K562 (cell line): ENCODE measurements at regions not wholly inside any gene's neighbourhood (a gene's known extent, or its start where the extent isn't known, plus 50 kb on each side); places are given as distances from the start of the nearest gene placed in this dataset.

Experiments
- ATAC-seq: fragments of 200-7000 bp; cut with Tn5 transposase; 3 replicates; pipeline ENCODE4 v1.9.1; 2020; ENCODE audit warnings: moderate library complexity
- BruUV-seq: library from RNA; stranded (reverse); fragments of 400-500 nt; replicated peaks from 2 replicates; lab custom pipeline; 2021; lab: Mats Ljungman, UMichigan
- CTCF ChIA-PET: fragments of 300-600 bp; formaldehyde crosslinking; extraction: SDS; loops from one replicate; lab custom pipeline; 2021; ENCODE audit warnings: low intra/inter-chr PET ratio; lab: Yijun Ruan, JAX
- POLR2A ChIA-PET: fragments of 300-600, 350-650 bp; sonication (Branson Sonifier 250); formaldehyde crosslinking; extraction: SDS; loops from one replicate; lab custom pipeline; 2021; ENCODE audit warnings: antibody characterized with exemption, inconsistent platforms; lab: Yijun Ruan, JAX
- DNase-seq, 4 experiments: peaks; one replicate each; pipeline versions ENCODE4 v3.0.0 to v3.0.0-alpha.2; 2011 to 2018; ENCODE audit warnings: low spot score in 3 of 4, mixed read lengths in 3 of 4; ENCODE audit errors: extremely low read depth in 1 of 4
- FAIRE-seq: peaks from 2 replicates; lab custom pipeline; 2011; peaks lifted over from hg19 to GRCh38; lab: Jason Lieb, UNC
- H2AFZ ChIP-seq: 2 replicates; pipeline ENCODE4 v1.6.0; 2011; ENCODE audit warnings: low read depth, low read length, control low read depth, inconsistent platforms
- H3K27ac ChIP-seq: fragments of 200-600 bp; 3 replicates; pipeline ENCODE4 v1.8.0; 2011; ENCODE audit warnings: low read depth, mild to moderate bottlenecking, control low read depth, inconsistent platforms, low read length, moderate library complexity, mixed read lengths; ENCODE audit errors: extremely low read depth
- H3K27me3 ChIP-seq, 2 experiments: fragments of 300-600 bp in 1 of 2; 2 replicates in 1 of 2; 3 replicates in 1 of 2; pipeline versions ENCODE4 v1.6.0 to v1.8.0; 2011; ENCODE audit warnings: inconsistent platforms in 2 of 2, low read length in 2 of 2, mild to moderate bottlenecking in 1 of 2, mixed read lengths in 1 of 2, moderate library complexity in 1 of 2; ENCODE audit not compliant: control insufficient read depth in 2 of 2, insufficient read depth in 2 of 2
- H3K36me3 ChIP-seq: fragments of 300-600 bp; 3 replicates; pipeline ENCODE4 v1.8.0; 2011; ENCODE audit warnings: mild to moderate bottlenecking, low read length, inconsistent platforms; ENCODE audit not compliant: control insufficient read depth, insufficient read depth
- H3K4me1 ChIP-seq, 2 experiments: fragments of 200-600 bp in 1 of 2; replicated peaks in 1 of 2; 2 replicates in 1 of 2; 3 replicates in 1 of 2; pipeline versions ENCODE4 v1.5.1 to v1.8.0; 2011; ENCODE audit warnings: inconsistent platforms in 2 of 2, low read length in 2 of 2, mild to moderate bottlenecking in 1 of 2, mixed read lengths in 1 of 2, moderate library complexity in 1 of 2; ENCODE audit not compliant: control insufficient read depth in 2 of 2, insufficient read depth in 2 of 2
- H3K4me2 ChIP-seq: 2 replicates; pipeline ENCODE4 v1.6.1; 2011; ENCODE audit warnings: low read length, control low read depth, inconsistent platforms, mixed read lengths; ENCODE audit not compliant: insufficient read depth
- H3K4me3 ChIP-seq: fragments of 200-600 bp; sonication (generic), shearing (Covaris generic); 2 replicates; pipeline ENCODE4 v1.5.1; 2016; ENCODE audit warnings: control low read depth, inconsistent platforms
- H3K79me2 ChIP-seq: fragments of 200-600 bp; 3 replicates; pipeline ENCODE4 v1.8.0; 2011; ENCODE audit warnings: low read length, inconsistent platforms; ENCODE audit not compliant: control insufficient read depth, insufficient read depth
- H3K9ac ChIP-seq, 2 experiments: 2 replicates each; pipeline versions ENCODE4 v1.6.0 to v1.6.1; 2011; ENCODE audit warnings: low read depth in 2 of 2, low read length in 2 of 2, control low read depth in 1 of 2, inconsistent platforms in 1 of 2, mild to moderate bottlenecking in 1 of 2, mixed read lengths in 1 of 2; ENCODE audit not compliant: insufficient read depth in 1 of 2
- H3K9me1 ChIP-seq: one replicate; pipeline ENCODE4 v1.6.0; 2011; ENCODE audit warnings: inconsistent platforms, mild to moderate bottlenecking, low read length, moderate library complexity; ENCODE audit not compliant: control insufficient read depth, insufficient read depth
- H3K9me3 ChIP-seq: replicated peaks from 2 replicates; pipeline ENCODE4 v1.5.1; 2011; ENCODE audit warnings: low read depth, low read length, inconsistent platforms; ENCODE audit not compliant: control insufficient read depth, insufficient read depth
- H4K20me1 ChIP-seq: replicated peaks from 2 replicates; pipeline ENCODE4 v1.6.1; 2011; ENCODE audit warnings: low read length, inconsistent platforms, mixed read lengths; ENCODE audit not compliant: control insufficient read depth, insufficient read depth
- CBFA2T2 ChIP-seq: fragments of 450-650 bp; conservative IDR thresholded peaks from 2 replicates; pipeline ENCODE4 v1.6.1; 2017; ENCODE audit warnings: mild to moderate bottlenecking
- CHCHD3 ChIP-seq: fragments of 250-450 bp; sonication (Bioruptor Pico); IDR thresholded peaks from 2 replicates; pipeline ENCODE4 v2.1.2; 2022; ENCODE audit warnings: mild to moderate bottlenecking
- CSDE1 ChIP-seq, 2 experiments: fragments of 450-650 bp; IDR thresholded peaks; 2 replicates each; pipeline ENCODE4 v1.6.1; 2016; ENCODE audit warnings: mild to moderate bottlenecking in 1 of 2
- ELF4 ChIP-seq: fragments of 450-650 bp; formaldehyde crosslinking; IDR thresholded peaks from 2 replicates; pipeline ENCODE4 v1.4.0; 2022; ENCODE audit warnings: missing genetic modification characterization
- ERF ChIP-seq: fragments of 450-650 bp; formaldehyde crosslinking; IDR thresholded peaks from 2 replicates; pipeline ENCODE4 v1.4.0; 2020; ENCODE audit warnings: mild to moderate bottlenecking, mixed read lengths
- FOXK2 ChIP-seq, 2 experiments: fragments of 450-650 bp; IDR thresholded peaks in 1 of 2; conservative IDR thresholded peaks in 1 of 2; 2 replicates each; pipeline ENCODE4 v1.6.1; 2016; ENCODE audit warnings: low read depth in 2 of 2, mild to moderate bottlenecking in 1 of 2
- HSF4 ChIP-seq: fragments of 250-450 bp; sonication (Bioruptor Pico); IDR thresholded peaks from 2 replicates; pipeline ENCODE4 v2.1.2; 2022; ENCODE audit warnings: mild to moderate bottlenecking, moderate library complexity, borderline replicate concordance
- KDM4B ChIP-seq, 2 experiments: fragments of 450-650 bp in 1 of 2; sonication (generic) in 1 of 2; IDR thresholded peaks; 2 replicates each; pipeline ENCODE4 v1.6.1; 2016 to 2017; ENCODE audit warnings: borderline replicate concordance in 2 of 2, antibody characterized with exemption in 1 of 2, low read depth in 1 of 2, mild to moderate bottlenecking in 1 of 2
- RAD21 ChIP-seq, 2 experiments: fragments of 250-450 bp in 1 of 2; fragments of 450-650 bp in 1 of 2; sonication (Bioruptor Pico) in 1 of 2; formaldehyde crosslinking in 1 of 2; IDR thresholded peaks in 1 of 2; conservative IDR thresholded peaks in 1 of 2; 2 replicates each; pipeline versions ENCODE4 v1.4.0 to v1.8.0; 2020 to 2022; ENCODE audit warnings: mild to moderate bottlenecking in 2 of 2, moderate library complexity in 1 of 2
- TRIM24 ChIP-seq, 2 experiments: fragments of 450-650 bp; IDR thresholded peaks; 2 replicates each; pipeline ENCODE4 v1.6.1; 2016
- ZNF197 ChIP-seq: fragments of 200-800 bp; sonication (Bioruptor generic); IDR thresholded peaks from 2 replicates; pipeline ENCODE4 v1.6.1; 2016; ENCODE audit warnings: low read depth, missing genetic modification characterization, missing compliant biosample characterization
- WGBS: fragments of 100-300 bp; shearing (Covaris generic); methylation state at CpG from one replicate; pipeline ENCODE4 v1.1.6; 2016; ENCODE audit warnings: low coverage, mixed read lengths; ENCODE audit not compliant: insufficient coverage; ENCODE audit errors: missing lambda C conversion rate; 5-methylcytosine and 5-hydroxymethylcytosine counted together
- in situ Hi-C: fragments of 300-500 bp; cut with MboI; formaldehyde crosslinking; loops from 4 replicates; pipeline ENCODE4 v1.15.0; 2018; ENCODE audit warnings: inconsistent platforms, mixed read lengths
- intact Hi-C: fragments of 100-400 bp; cut with micrococcal nuclease; formaldehyde crosslinking; loops from 2 replicates; pipeline ENCODE4 v1.14.2; 2022
- TF ChIP-seq, protein P1 (sequence below): fragments of 450-650 bp; IDR thresholded peaks from 2 replicates; pipeline ENCODE4 v1.6.1; 2016

DNA sequence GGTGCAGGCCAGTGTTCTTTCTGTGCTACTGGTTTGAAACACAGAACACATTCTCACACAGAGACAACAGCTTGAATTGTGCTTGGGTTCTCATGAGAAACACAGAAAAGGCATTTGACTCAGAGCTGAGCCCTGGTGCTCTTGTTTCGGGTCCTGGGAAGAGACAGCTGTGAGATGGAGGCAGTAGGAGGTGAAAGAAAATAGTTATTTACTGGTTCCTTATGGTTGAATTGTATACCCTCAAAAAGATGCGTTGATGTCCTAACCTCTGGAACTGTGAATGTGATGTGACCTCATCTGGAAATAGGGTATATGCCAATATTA is 87.1 kb upstream of the RPS6KA2 start:
- Histone ChIP-seq H3K36me3 (no peaks in the 10 kb centered on the region), H3K9ac (no peak overlapping the region), H3K79me2 (no peaks in the 10 kb centered on the region), H3K27ac (no peak overlapping the region), H3K27me3 (peaks cover 27 to 74% of the 10 kb centered on the region in 2 experiments), H3K9me3 (no peaks in the 10 kb centered on the region), H4K20me1 (no peaks in the 10 kb centered on the region), H3K4me3 (no peak overlapping the region), H3K4me1 (no peaks in the 10 kb centered on the region), H3K9me1 (no peaks in the 10 kb centered on the region), H3K4me2 (no peak overlapping the region), H2AFZ (no peak overlapping the region)
- in situ Hi-C loops, result no loop called here
- DNase-seq, result no peak
- FAIRE-seq, result no peak
- CTCF ChIA-PET, result no interaction called here
- BruUV-seq, result no TSS peak
- no peak for ATAC-seq
- POLR2A ChIA-PET, result no interaction called here
- 3% methylated on average over 2 of the region's 2 CpGs for WGBS
- intact Hi-C loops, result no loop called here
- no peak for TF ChIP-seq FOXK2 (conservative IDR thresholded peaks at IDR 0.05 in 1 of 2, IDR thresholded peaks at IDR 0.05 in 1 of 2; ENCODE audit: low read depth in 2 of 2)
- TF ChIP-seq ELF4 (CRISPR knock-in tag), result no peak
- TF ChIP-seq TRIM24 (IDR thresholded peaks at IDR 0.05), result no peak
- TF ChIP-seq CHCHD3 (CRISPR knock-in tag), result no peak
- TF ChIP-seq ERF, result no peak
- no peak for TF ChIP-seq HSF4
- no peak for TF ChIP-seq RAD21 (CRISPR knock-in tag; conservative IDR thresholded peaks at IDR 0.05 in 1 of 2, IDR thresholded peaks at IDR 0.05 in 1 of 2)
- TF ChIP-seq ZNF197 (CRISPR knock-in tag), result no peak
- TF ChIP-seq CSDE1 (IDR thresholded peaks at IDR 0.05), result no peak
- TF ChIP-seq CBFA2T2, result no peak
- TF ChIP-seq KDM4B (IDR thresholded peaks at IDR 0.05; ENCODE audit: borderline replicate concordance in 2 of 2, low read depth in 1 of 2), result no peak
- TF ChIP-seq, protein P1, sequence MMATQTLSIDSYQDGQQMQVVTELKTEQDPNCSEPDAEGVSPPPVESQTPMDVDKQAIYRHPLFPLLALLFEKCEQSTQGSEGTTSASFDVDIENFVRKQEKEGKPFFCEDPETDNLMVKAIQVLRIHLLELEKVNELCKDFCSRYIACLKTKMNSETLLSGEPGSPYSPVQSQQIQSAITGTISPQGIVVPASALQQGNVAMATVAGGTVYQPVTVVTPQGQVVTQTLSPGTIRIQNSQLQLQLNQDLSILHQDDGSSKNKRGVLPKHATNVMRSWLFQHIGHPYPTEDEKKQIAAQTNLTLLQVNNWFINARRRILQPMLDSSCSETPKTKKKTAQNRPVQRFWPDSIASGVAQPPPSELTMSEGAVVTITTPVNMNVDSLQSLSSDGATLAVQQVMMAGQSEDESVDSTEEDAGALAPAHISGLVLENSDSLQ, result no peak
